HEK293 (cell line): ENCODE measurements at regions not wholly inside any gene's neighbourhood (a gene's known extent, or its start where the extent isn't known, plus 50 kb on each side); places are given as distances from the start of the nearest gene placed in this dataset.

ENCODE experiments used
- CTCF ChIA-PET: fragments of 350-600 bp; formaldehyde crosslinking; extraction: SDS; loops from one replicate; lab custom pipeline; 2021; ENCODE audit warnings: antibody characterized with exemption; lab: Yijun Ruan, JAX
- POLR2A ChIA-PET: fragments of 300-600 bp; formaldehyde crosslinking; extraction: SDS; loops from one replicate; lab custom pipeline; 2020; ENCODE audit warnings: antibody characterized with exemption, inconsistent platforms; lab: Yijun Ruan, JAX
- H3K27ac ChIP-seq: fragments of 200-500 bp; sonication (Bioruptor generic); 2 replicates; pipeline ENCODE4 v1.5.1; 2014; ENCODE audit warnings: low read depth, low read length, control low read depth, inconsistent platforms; ENCODE audit errors: extremely low read depth
- H3K36me3 ChIP-seq, 2 experiments: fragments of 200-500 bp in 1 of 2; sonication (Bioruptor generic) in 1 of 2; 1 replicate in 1 of 2; 2 replicates in 1 of 2; pipeline ENCODE4 v1.5.1; 2014 to 2017; ENCODE audit warnings: inconsistent platforms in 2 of 2, low read length in 2 of 2; ENCODE audit not compliant: control insufficient read depth in 2 of 2, insufficient read depth in 1 of 2
- H3K4me1 ChIP-seq: fragments of 200-500 bp; sonication (Bioruptor generic); 2 replicates; pipeline ENCODE4 v1.5.1; 2014; ENCODE audit warnings: mild to moderate bottlenecking, low read length, inconsistent platforms; ENCODE audit not compliant: control insufficient read depth, insufficient read depth
- H3K4me3 ChIP-seq: 2 replicates; pipeline ENCODE4 v1.5.1; 2011; ENCODE audit warnings: low read depth, mild to moderate bottlenecking, control low read depth, low read length, moderate library complexity
- H3K9me3 ChIP-seq: fragments of 200-500 bp; sonication (Bioruptor generic); 2 replicates; pipeline ENCODE4 v1.5.1; 2014; ENCODE audit warnings: low read depth, low read length, inconsistent platforms; ENCODE audit not compliant: control insufficient read depth, insufficient read depth
- ATF2 ChIP-seq: fragments of 450-650 bp; formaldehyde crosslinking; IDR thresholded peaks from 2 replicates; pipeline ENCODE4 v1.5.1; 2016; ENCODE audit warnings: missing biosample characterization, missing genetic modification characterization, low read depth
- GFI1B ChIP-seq: fragments of 450-650 bp; formaldehyde crosslinking; IDR thresholded peaks from 2 replicates; pipeline ENCODE4 v1.5.1; 2016; ENCODE audit warnings: missing biosample characterization, missing genetic modification characterization
- KLF8 ChIP-seq: fragments of 450-650 bp; formaldehyde crosslinking; IDR thresholded peaks from 2 replicates; pipeline ENCODE4 v1.5.1; 2016; ENCODE audit warnings: missing biosample characterization, missing genetic modification characterization
- OSR2 ChIP-seq: fragments of 450-650 bp; formaldehyde crosslinking; IDR thresholded peaks from 2 replicates; pipeline ENCODE4 v1.5.1; 2016; ENCODE audit warnings: missing biosample characterization, missing genetic modification characterization
- PRDM1 ChIP-seq: fragments of 450-650 bp; formaldehyde crosslinking; IDR thresholded peaks from 2 replicates; pipeline ENCODE4; 2016; ENCODE audit warnings: missing biosample characterization, missing genetic modification characterization
- PRDM6 ChIP-seq: fragments of 450-650 bp; formaldehyde crosslinking; IDR thresholded peaks from 2 replicates; pipeline ENCODE4 v1.5.1; 2017; ENCODE audit warnings: missing biosample characterization, missing genetic modification characterization
- YY2 ChIP-seq: fragments of 450-650 bp; formaldehyde crosslinking; IDR thresholded peaks from 2 replicates; pipeline ENCODE4 v1.5.1; 2016; ENCODE audit warnings: missing biosample characterization, missing genetic modification characterization
- ZBTB21 ChIP-seq: fragments of 450-650 bp; formaldehyde crosslinking; IDR thresholded peaks from 2 replicates; pipeline ENCODE4 v1.5.1; 2017; ENCODE audit warnings: missing biosample characterization, missing genetic modification characterization
- ZNF2 ChIP-seq: fragments of 450-650 bp; formaldehyde crosslinking; IDR thresholded peaks from 2 replicates; pipeline ENCODE4 v1.5.1; 2016; ENCODE audit warnings: missing biosample characterization, missing genetic modification characterization
- ZNF214 ChIP-seq: fragments of 450-650 bp; formaldehyde crosslinking; IDR thresholded peaks from 2 replicates; pipeline ENCODE4 v1.5.1; 2017; ENCODE audit warnings: missing biosample characterization, mild to moderate bottlenecking, missing genetic modification characterization, borderline replicate concordance
- ZNF248 ChIP-seq: fragments of 450-650 bp; formaldehyde crosslinking; IDR thresholded peaks from 2 replicates; pipeline ENCODE4 v1.5.1; 2017; ENCODE audit warnings: missing biosample characterization, missing genetic modification characterization
- ZNF280D ChIP-seq: fragments of 450-650 bp; formaldehyde crosslinking; IDR thresholded peaks from 2 replicates; pipeline ENCODE4 v1.5.1; 2016; ENCODE audit warnings: missing biosample characterization, missing genetic modification characterization
- ZNF341 ChIP-seq: fragments of 450-650 bp; formaldehyde crosslinking; IDR thresholded peaks from 2 replicates; pipeline ENCODE4; 2016; ENCODE audit warnings: low read depth, missing biosample characterization, missing genetic modification characterization
- ZNF48 ChIP-seq: fragments of 450-650 bp; formaldehyde crosslinking; IDR thresholded peaks from 2 replicates; pipeline ENCODE4 v1.5.1; 2016; ENCODE audit warnings: missing biosample characterization, missing genetic modification characterization
- ZNF518A ChIP-seq: fragments of 450-650 bp; formaldehyde crosslinking; conservative IDR thresholded peaks from 2 replicates; pipeline ENCODE4 v1.5.1; 2016; ENCODE audit warnings: low read depth, missing biosample characterization, missing genetic modification characterization
- ZNF596 ChIP-seq: fragments of 450-650 bp; IDR thresholded peaks from 2 replicates; pipeline ENCODE4 v1.5.0; 2018; ENCODE audit warnings: missing biosample characterization, mild to moderate bottlenecking, missing genetic modification characterization, moderate library complexity
- ZNF670 ChIP-seq: fragments of 450-650 bp; formaldehyde crosslinking; IDR thresholded peaks from 2 replicates; pipeline ENCODE4 v1.5.1; 2016; ENCODE audit warnings: missing biosample characterization, missing genetic modification characterization, low read depth
- ZNF76 ChIP-seq: fragments of 450-650 bp; formaldehyde crosslinking; IDR thresholded peaks from 2 replicates; pipeline ENCODE4; 2016; ENCODE audit warnings: low read depth, missing biosample characterization, missing genetic modification characterization, borderline replicate concordance
- TF ChIP-seq, protein P1 (sequence below): fragments of 450-650 bp; formaldehyde crosslinking; IDR thresholded peaks from 2 replicates; pipeline ENCODE4 v1.5.1; 2016; ENCODE audit warnings: missing biosample characterization, missing genetic modification characterization, borderline replicate concordance
- TF ChIP-seq, protein P2 (sequence below): fragments of 450-650 bp; formaldehyde crosslinking; IDR thresholded peaks from 2 replicates; pipeline ENCODE4 v1.5.1; 2016; ENCODE audit warnings: missing biosample characterization, missing genetic modification characterization

- CTCF ChIA-PET = interaction anchor here (0.8 kb wide), 1 partner anchor 11 kb away, joined by 3 read pairs; no protein-coding TSS in a partner anchor
- no peak overlapping the region for H3K27ac ChIP-seq
- no peaks in the 10 kb centered on the region for H3K4me1 ChIP-seq
- TF ChIP-seq KLF8 (tag by site-specific recombination) = no peak
- no peak for TF ChIP-seq GFI1B (tag by site-specific recombination)
- TF ChIP-seq ZNF214 = no peak
- no peak for TF ChIP-seq YY2
- TF ChIP-seq, protein P1, sequence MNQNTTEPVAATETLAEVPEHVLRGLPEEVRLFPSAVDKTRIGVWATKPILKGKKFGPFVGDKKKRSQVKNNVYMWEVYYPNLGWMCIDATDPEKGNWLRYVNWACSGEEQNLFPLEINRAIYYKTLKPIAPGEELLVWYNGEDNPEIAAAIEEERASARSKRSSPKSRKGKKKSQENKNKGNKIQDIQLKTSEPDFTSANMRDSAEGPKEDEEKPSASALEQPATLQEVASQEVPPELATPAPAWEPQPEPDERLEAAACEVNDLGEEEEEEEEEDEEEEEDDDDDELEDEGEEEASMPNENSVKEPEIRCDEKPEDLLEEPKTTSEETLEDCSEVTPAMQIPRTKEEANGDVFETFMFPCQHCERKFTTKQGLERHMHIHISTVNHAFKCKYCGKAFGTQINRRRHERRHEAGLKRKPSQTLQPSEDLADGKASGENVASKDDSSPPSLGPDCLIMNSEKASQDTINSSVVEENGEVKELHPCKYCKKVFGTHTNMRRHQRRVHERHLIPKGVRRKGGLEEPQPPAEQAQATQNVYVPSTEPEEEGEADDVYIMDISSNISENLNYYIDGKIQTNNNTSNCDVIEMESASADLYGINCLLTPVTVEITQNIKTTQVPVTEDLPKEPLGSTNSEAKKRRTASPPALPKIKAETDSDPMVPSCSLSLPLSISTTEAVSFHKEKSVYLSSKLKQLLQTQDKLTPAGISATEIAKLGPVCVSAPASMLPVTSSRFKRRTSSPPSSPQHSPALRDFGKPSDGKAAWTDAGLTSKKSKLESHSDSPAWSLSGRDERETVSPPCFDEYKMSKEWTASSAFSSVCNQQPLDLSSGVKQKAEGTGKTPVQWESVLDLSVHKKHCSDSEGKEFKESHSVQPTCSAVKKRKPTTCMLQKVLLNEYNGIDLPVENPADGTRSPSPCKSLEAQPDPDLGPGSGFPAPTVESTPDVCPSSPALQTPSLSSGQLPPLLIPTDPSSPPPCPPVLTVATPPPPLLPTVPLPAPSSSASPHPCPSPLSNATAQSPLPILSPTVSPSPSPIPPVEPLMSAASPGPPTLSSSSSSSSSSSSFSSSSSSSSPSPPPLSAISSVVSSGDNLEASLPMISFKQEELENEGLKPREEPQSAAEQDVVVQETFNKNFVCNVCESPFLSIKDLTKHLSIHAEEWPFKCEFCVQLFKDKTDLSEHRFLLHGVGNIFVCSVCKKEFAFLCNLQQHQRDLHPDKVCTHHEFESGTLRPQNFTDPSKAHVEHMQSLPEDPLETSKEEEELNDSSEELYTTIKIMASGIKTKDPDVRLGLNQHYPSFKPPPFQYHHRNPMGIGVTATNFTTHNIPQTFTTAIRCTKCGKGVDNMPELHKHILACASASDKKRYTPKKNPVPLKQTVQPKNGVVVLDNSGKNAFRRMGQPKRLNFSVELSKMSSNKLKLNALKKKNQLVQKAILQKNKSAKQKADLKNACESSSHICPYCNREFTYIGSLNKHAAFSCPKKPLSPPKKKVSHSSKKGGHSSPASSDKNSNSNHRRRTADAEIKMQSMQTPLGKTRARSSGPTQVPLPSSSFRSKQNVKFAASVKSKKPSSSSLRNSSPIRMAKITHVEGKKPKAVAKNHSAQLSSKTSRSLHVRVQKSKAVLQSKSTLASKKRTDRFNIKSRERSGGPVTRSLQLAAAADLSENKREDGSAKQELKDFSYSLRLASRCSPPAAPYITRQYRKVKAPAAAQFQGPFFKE (tag by site-specific recombination) = no peak
- no peak for TF ChIP-seq ZNF341
- no peak for TF ChIP-seq OSR2 (tag by site-specific recombination)
- no peak for TF ChIP-seq ZNF248
- TF ChIP-seq ZNF76 (tag by site-specific recombination) = no peak
- TF ChIP-seq ZNF280D (tag by site-specific recombination) = no peak
- TF ChIP-seq ZNF48 (tag by site-specific recombination) = no peak
- TF ChIP-seq ZNF2 (tag by site-specific recombination) = no peak
- TF ChIP-seq, protein P2, sequence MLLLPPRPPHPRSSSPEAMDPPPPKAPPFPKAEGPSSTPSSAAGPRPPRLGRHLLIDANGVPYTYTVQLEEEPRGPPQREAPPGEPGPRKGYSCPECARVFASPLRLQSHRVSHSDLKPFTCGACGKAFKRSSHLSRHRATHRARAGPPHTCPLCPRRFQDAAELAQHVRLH (tag by site-specific recombination) = no peak
- TF ChIP-seq ATF2 (tag by site-specific recombination) = no peak
- TF ChIP-seq PRDM1 (tag by site-specific recombination) = no peak
- no peak for TF ChIP-seq ZNF518A (tag by site-specific recombination)
- TF ChIP-seq PRDM6 (tag by site-specific recombination) = no peak
- no peak for TF ChIP-seq ZNF670 (tag by site-specific recombination)
- TF ChIP-seq ZNF596 = no peak
- no peak for TF ChIP-seq ZBTB21 (tag by site-specific recombination)
- POLR2A ChIA-PET = no interaction called here
- H3K9me3 ChIP-seq = no peaks in the 10 kb centered on the region
- H3K4me3 ChIP-seq = no peak overlapping the region
- no peaks in the 10 kb centered on the region for H3K36me3 ChIP-seq
Measured at GRCh38 chr16:73116576-73116975, 68.6 kb upstream of the ZFHX3 start.
